Activated naive CD8-positive, alpha-beta T cell treated with anti-CD3 and anti-CD28 coated beads, Interleukin-2, amount 50 U/mL, for 24 hours (primary cell): ENCODE measurements at regions not wholly inside any gene's neighbourhood (a gene's known extent, or its start where the extent isn't known, plus 50 kb on each side); places are given as distances from the start of the nearest gene placed in this dataset.

Experiments used
- ATAC-seq: fragments of 150-1000 bp; cut with Tn5 transposase; one replicate; pipeline ENCODE4 v1.10.0; 2021
- DNase-seq: peaks from one replicate; pipeline ENCODE4 v3.0.0; 2021
- H3K27ac Mint-ChIP-seq: one replicate; pipeline ENCODE4 v1.8.0; 2021; ENCODE audit warnings: mild to moderate bottlenecking, mixed read lengths
- H3K27me3 Mint-ChIP-seq: one replicate; pipeline ENCODE4 v1.8.0; 2021; ENCODE audit warnings: mixed read lengths
- H3K36me3 Mint-ChIP-seq: one replicate; pipeline ENCODE4 v1.8.0; 2021; ENCODE audit warnings: low read depth, mixed read lengths
- H3K4me1 Mint-ChIP-seq: one replicate; pipeline ENCODE4 v1.8.0; 2021; ENCODE audit warnings: mixed read lengths
- H3K4me3 Mint-ChIP-seq: one replicate; pipeline ENCODE4 v1.8.0; 2021; ENCODE audit warnings: mild to moderate bottlenecking, moderate library complexity, mixed read lengths
- H3K9me3 Mint-ChIP-seq: one replicate; pipeline ENCODE4 v1.8.0; 2021; ENCODE audit warnings: mixed read lengths

- DNase-seq (no peak), ATAC-seq (no peak)
- Mint-ChIP-seq H3K36me3 (no peaks in the 10 kb centered on the region), H3K9me3 (no peaks in the 10 kb centered on the region), H3K4me1 (peaks cover 4% of the 10 kb centered on the region), H3K27me3 (no peaks in the 10 kb centered on the region), H3K4me3 (no peak overlapping the region), H3K27ac (no peak overlapping the region)
Observed at GRCh38 chr2:88842656-88843460, 151.4 kb downstream of the RPIA start.

GRCh38 chr2:88843651-88844050 lies 152.2 kb downstream of the RPIA start:
- peaks cover 1% of the 10 kb centered on the region for H3K4me1 Mint-ChIP-seq
- ATAC-seq (no peak), DNase-seq (no peak)
- no peaks in the 10 kb centered on the region for H3K9me3 Mint-ChIP-seq
- no peaks in the 10 kb centered on the region for H3K36me3 Mint-ChIP-seq
- no peak overlapping the region for H3K4me3 Mint-ChIP-seq
- H3K27me3 Mint-ChIP-seq, result no peaks in the 10 kb centered on the region
- H3K27ac Mint-ChIP-seq, result no peak overlapping the region

GRCh38 chr2:88844960-88845359 lies 153.5 kb downstream of the RPIA start:
- Mint-ChIP-seq H3K36me3 (no peaks in the 10 kb centered on the region), H3K9me3 (no peaks in the 10 kb centered on the region), H3K4me1 (no peaks in the 10 kb centered on the region), H3K27ac (no peak overlapping the region), H3K27me3 (no peaks in the 10 kb centered on the region), H3K4me3 (no peak overlapping the region)
- no peak for ATAC-seq
- DNase-seq, result no peak

GRCh38 chr2:88845772-88846661 lies 154.5 kb downstream of the RPIA start:
- DNase-seq, result peak; percentile 18
- H3K36me3 Mint-ChIP-seq, result no peaks in the 10 kb centered on the region
- H3K4me1 Mint-ChIP-seq, result no peaks in the 10 kb centered on the region
- peak overlapping the region; percentile 8 for H3K27ac Mint-ChIP-seq
- H3K4me3 Mint-ChIP-seq, result no peak overlapping the region
- ATAC-seq, result peak; percentile 54
- no peaks in the 10 kb centered on the region for H3K27me3 Mint-ChIP-seq
- no peaks in the 10 kb centered on the region for H3K9me3 Mint-ChIP-seq

- Mint-ChIP-seq H3K27ac (peak overlapping the region; percentile 41), H3K36me3 (no peaks in the 10 kb centered on the region), H3K4me1 (peaks cover 5% of the 10 kb centered on the region), H3K9me3 (no peaks in the 10 kb centered on the region), H3K4me3 (no peak overlapping the region), H3K27me3 (peaks cover 2% of the 10 kb centered on the region)
- DNase-seq (no peak), ATAC-seq (no peak)
Observed at GRCh38 chr2:88852753-88853402, 161.4 kb downstream of the RPIA start.

- DNase-seq, result no peak
- Mint-ChIP-seq H3K27me3 (peaks cover 2% of the 10 kb centered on the region), H3K4me3 (no peak overlapping the region), H3K9me3 (no peaks in the 10 kb centered on the region), H3K27ac (peak overlapping the region; percentile 41), H3K4me1 (peaks cover 8% of the 10 kb centered on the region), H3K36me3 (no peaks in the 10 kb centered on the region)
- no peak for ATAC-seq
Observed at GRCh38 chr2:88853403-88853790, 161.9 kb downstream of the RPIA start.

- no peak overlapping the region for H3K4me3 Mint-ChIP-seq
Observed at GRCh38 chr2:88854528-88854927, 163.1 kb downstream of the RPIA start.

GRCh38 chr2:88855620-88856408 lies 164.3 kb downstream of the RPIA start:
- no peaks in the 10 kb centered on the region for H3K9me3 Mint-ChIP-seq

More at GRCh38 chr2:88854528-88854927, 163.1 kb downstream of the RPIA start:
- H3K4me1 Mint-ChIP-seq, result peaks cover 8% of the 10 kb centered on the region
- no peak for DNase-seq
- H3K27ac Mint-ChIP-seq, result peak overlapping the region; percentile 3
- H3K36me3 Mint-ChIP-seq, result peaks cover 2% of the 10 kb centered on the region
- no peaks in the 10 kb centered on the region for H3K9me3 Mint-ChIP-seq
- H3K27me3 Mint-ChIP-seq, result peaks cover 2% of the 10 kb centered on the region
- no peak for ATAC-seq

GRCh38 chr2:88856409-88857135 lies 165.1 kb downstream of the RPIA start:
- H3K4me3 Mint-ChIP-seq, result no peak overlapping the region
- no peak for DNase-seq
- ATAC-seq, result no peak
- H3K9me3 Mint-ChIP-seq, result no peaks in the 10 kb centered on the region
- H3K27ac Mint-ChIP-seq, result no peak overlapping the region
- H3K36me3 Mint-ChIP-seq, result peaks cover 6% of the 10 kb centered on the region
- peaks cover 2% of the 10 kb centered on the region for H3K27me3 Mint-ChIP-seq
- H3K4me1 Mint-ChIP-seq, result peaks cover 8% of the 10 kb centered on the region

More at GRCh38 chr2:88855620-88856408, 164.3 kb downstream of the RPIA start:
- Mint-ChIP-seq H3K36me3 (peaks cover 6% of the 10 kb centered on the region), H3K27me3 (peaks cover 2% of the 10 kb centered on the region), H3K27ac (no peak overlapping the region), H3K4me1 (peaks cover 8% of the 10 kb centered on the region), H3K4me3 (no peak overlapping the region)
- no peak for DNase-seq
- ATAC-seq, result no peak

- peaks cover 6% of the 10 kb centered on the region for H3K36me3 Mint-ChIP-seq
Observed at GRCh38 chr2:88857274-88857741, 165.8 kb downstream of the RPIA start.

GRCh38 chr2:88857951-88858411 lies 166.5 kb downstream of the RPIA start:
- Mint-ChIP-seq H3K9me3 (no peaks in the 10 kb centered on the region), H3K27me3 (peaks cover 4% of the 10 kb centered on the region), H3K27ac (peak overlapping the region; percentile 75), H3K4me3 (peak overlapping the region; percentile 28), H3K4me1 (peaks cover 6% of the 10 kb centered on the region), H3K36me3 (peaks cover 6% of the 10 kb centered on the region)
- DNase-seq, result no peak
- peak; percentile 20 for ATAC-seq

More at GRCh38 chr2:88857274-88857741, 165.8 kb downstream of the RPIA start:
- Mint-ChIP-seq H3K9me3 (no peaks in the 10 kb centered on the region), H3K27ac (no peak overlapping the region), H3K27me3 (peaks cover 2% of the 10 kb centered on the region), H3K4me3 (no peak overlapping the region), H3K4me1 (peaks cover 8% of the 10 kb centered on the region)
- ATAC-seq, result no peak
- DNase-seq, result no peak

- H3K4me1 Mint-ChIP-seq, result peaks cover 3% of the 10 kb centered on the region
- DNase-seq (no peak), ATAC-seq (no peak)
- no peak overlapping the region for H3K27ac Mint-ChIP-seq
- peaks cover 6% of the 10 kb centered on the region for H3K36me3 Mint-ChIP-seq
- no peaks in the 10 kb centered on the region for H3K9me3 Mint-ChIP-seq
- peaks cover 3% of the 10 kb centered on the region for H3K27me3 Mint-ChIP-seq
- H3K4me3 Mint-ChIP-seq, result peak overlapping the region; percentile 54
Observed at GRCh38 chr2:88859461-88859860, 168.0 kb downstream of the RPIA start.

- H3K9me3 Mint-ChIP-seq, result no peaks in the 10 kb centered on the region
- H3K4me3 Mint-ChIP-seq, result peak overlapping the region; percentile 34
- DNase-seq, result no peak
- peaks cover 8% of the 10 kb centered on the region for H3K27me3 Mint-ChIP-seq
- H3K36me3 Mint-ChIP-seq, result peaks cover 6% of the 10 kb centered on the region
- peaks cover 4% of the 10 kb centered on the region for H3K4me1 Mint-ChIP-seq
- peak overlapping the region; percentile 13 for H3K27ac Mint-ChIP-seq
- no peak for ATAC-seq
Observed at GRCh38 chr2:88860421-88861075, 169.1 kb downstream of the RPIA start.
